Endothelial cell of umbilical vein (primary cell): ENCODE measurements at regions not wholly inside any gene's neighbourhood (a gene's known extent, or its start where the extent isn't known, plus 50 kb on each side); places are given as distances from the start of the nearest gene placed in this dataset.

Experiments
- CTCF ChIP-seq, 2 donors: IDR thresholded peaks; 1 replicate in 1 of 2; 2 replicates in 1 of 2; pipeline ENCODE4 v1.5.1; 2011; ENCODE audit warnings: low read length in 2 of 2, mild to moderate bottlenecking in 2 of 2, moderate library complexity in 2 of 2, control low read depth in 1 of 2, inconsistent platforms in 1 of 2, low read depth in 1 of 2; ENCODE audit not compliant: insufficient read depth in 1 of 2; ENCODE audit errors: extremely low read depth in 1 of 2
- EZH2 ChIP-seq: IDR thresholded peaks from 2 replicates; pipeline ENCODE4 v1.6.1; 2012; ENCODE audit warnings: borderline replicate concordance, low read depth, mild to moderate bottlenecking, moderate library complexity, low read length, inconsistent platforms; ENCODE audit not compliant: severe bottlenecking
- JUN ChIP-seq: IDR thresholded peaks from 2 replicates; pipeline ENCODE4 v1.6.1; 2011; ENCODE audit warnings: borderline replicate concordance, low read depth; ENCODE audit not compliant: insufficient read length, insufficient read depth
- MAX ChIP-seq: IDR thresholded peaks from 2 replicates; pipeline ENCODE4 v1.6.1; 2011; ENCODE audit not compliant: insufficient read depth, insufficient read length
- MYC ChIP-seq: IDR thresholded peaks from one replicate; pipeline ENCODE4 v1.6.1; 2011; ENCODE audit warnings: mild to moderate bottlenecking, low read depth, low read length
- POLR2A ChIP-seq: IDR thresholded peaks from 2 replicates; pipeline ENCODE4 v1.6.1; 2012; ENCODE audit warnings: low read depth, mild to moderate bottlenecking, control low read depth, low read length
- POLR2AphosphoS5 ChIP-seq: IDR thresholded peaks from 2 replicates; pipeline ENCODE4 v1.6.1; 2012; ENCODE audit warnings: low read depth, mild to moderate bottlenecking, control low read depth, low read length, moderate library complexity; ENCODE audit not compliant: insufficient read depth

GRCh38 chr10:130795819-130796218 is 515.7 kb downstream of the TCERG1L start:
- TF ChIP-seq POLR2A (no peak), JUN (no peak), CTCF (IDR thresholded peaks at IDR 0.05; ENCODE audit: extremely low read depth in 1 of 2, insufficient read depth in 1 of 2, low read depth in 1 of 2, low read length in 2 of 2) (no peak), POLR2AphosphoS5 (no peak), MYC (no peak), EZH2 (no peak), MAX (no peak)
